Keratinocyte (primary cell): ENCODE measurements at regions not wholly inside any gene's neighbourhood (a gene's known extent, or its start where the extent isn't known, plus 50 kb on each side); places are given as distances from the start of the nearest gene placed in this dataset.

Experiments used
- DNase-seq: peaks from one replicate; pipeline ENCODE4 v3.0.0-alpha.2; 2011; ENCODE audit warnings: low read depth, missing footprints, low spot score
- FAIRE-seq: peaks from 2 replicates; lab custom pipeline; 2011; peaks lifted over from hg19 to GRCh38; lab: Jason Lieb, UNC
- H2AFZ ChIP-seq: 2 replicates; pipeline ENCODE4 v1.6.0; 2012; ENCODE audit warnings: low read length, control low read depth, inconsistent platforms; ENCODE audit not compliant: control insufficient read depth
- H3K27ac ChIP-seq: 2 replicates; pipeline ENCODE4 v1.5.1; 2011; ENCODE audit warnings: low read length; ENCODE audit not compliant: control insufficient read depth, insufficient read depth
- H3K27me3 ChIP-seq: 3 replicates; pipeline ENCODE4 v1.6.0; 2011; ENCODE audit warnings: low read length; ENCODE audit not compliant: control insufficient read depth, insufficient read depth; ENCODE audit errors: extremely low read depth
- H3K36me3 ChIP-seq, 2 experiments: 2 replicates in 1 of 2; 3 replicates in 1 of 2; pipeline ENCODE4 v1.5.1; 2011; ENCODE audit warnings: low read length in 2 of 2, mild to moderate bottlenecking in 1 of 2; ENCODE audit not compliant: control insufficient read depth in 2 of 2, insufficient read depth in 2 of 2; ENCODE audit errors: extremely low read depth in 1 of 2
- H3K4me1 ChIP-seq: 3 replicates; pipeline ENCODE4 v1.5.1; 2011; ENCODE audit warnings: low read length; ENCODE audit not compliant: control insufficient read depth, insufficient read depth; ENCODE audit errors: extremely low read depth
- H3K4me2 ChIP-seq: 3 replicates; pipeline ENCODE4 v1.6.0; 2011; ENCODE audit warnings: low read depth, low read length; ENCODE audit not compliant: control insufficient read depth, insufficient read depth; ENCODE audit errors: extremely low read depth
- H3K4me3 ChIP-seq, 3 experiments: fragments of 200-600 bp in 1 of 3; sonication (generic) in 1 of 3; 2 replicates in 2 of 3; 3 replicates in 1 of 3; pipeline ENCODE4 v1.5.1; 2011 to 2016; ENCODE audit warnings: low read length in 3 of 3, mild to moderate bottlenecking in 3 of 3, control low read depth in 2 of 3, inconsistent platforms in 1 of 3, low read depth in 1 of 3, mixed read lengths in 1 of 3, mixed run types in 1 of 3, moderate library complexity in 1 of 3; ENCODE audit not compliant: control insufficient read depth in 2 of 3, insufficient read depth in 2 of 3; ENCODE audit errors: extremely low read depth in 1 of 3
- H3K79me2 ChIP-seq: 2 replicates; pipeline ENCODE4 v1.6.0; 2012; ENCODE audit warnings: low read length; ENCODE audit not compliant: control insufficient read depth, insufficient read depth
- H3K9ac ChIP-seq: 3 replicates; pipeline ENCODE4 v1.6.0; 2011; ENCODE audit warnings: low read length; ENCODE audit not compliant: control insufficient read depth, insufficient read depth; ENCODE audit errors: extremely low read depth
- H3K9me1 ChIP-seq: 3 replicates; pipeline ENCODE4 v1.6.0; 2011; ENCODE audit warnings: low read length; ENCODE audit not compliant: control insufficient read depth, insufficient read depth; ENCODE audit errors: extremely low read depth
- H3K9me3 ChIP-seq: 2 replicates; pipeline ENCODE4 v1.5.1; 2012; ENCODE audit warnings: low read depth, low read length; ENCODE audit not compliant: control insufficient read depth
- H4K20me1 ChIP-seq: 3 replicates; pipeline ENCODE4 v1.6.0; 2011; ENCODE audit warnings: low read length; ENCODE audit not compliant: control insufficient read depth, insufficient read depth; ENCODE audit errors: extremely low read depth
- CTCF ChIP-seq, 3 experiments: IDR thresholded peaks in 1 of 3; conservative IDR thresholded peaks in 1 of 3; optimal IDR thresholded peaks in 1 of 3; 2 replicates in 2 of 3; 3 replicates in 1 of 3; pipeline versions ENCODE3 to v1.5.1; 2011; ENCODE audit warnings: low read length in 3 of 3, mild to moderate bottlenecking in 3 of 3, moderate library complexity in 2 of 3, control low read depth in 1 of 3, inconsistent platforms in 1 of 3; ENCODE audit not compliant: insufficient read depth in 2 of 3; ENCODE audit errors: extremely low read depth in 1 of 3
- EZH2 ChIP-seq: IDR thresholded peaks from one replicate; pipeline ENCODE4 v1.6.1; 2012; ENCODE audit warnings: inconsistent platforms, mild to moderate bottlenecking, low read length, moderate library complexity
- dilution Hi-C: fragments of 300-500 bp; cut with MboI; formaldehyde crosslinking; loops from one replicate; pipeline ENCODE4 v1.7.0; 2020; ENCODE audit warnings: low sequenced_read_pairs; ENCODE audit not compliant: extremely low pct_ligation_motif_present

- dilution Hi-C loops: no loop called here
- Histone ChIP-seq H2AFZ (no peak overlapping the region), H3K9me3 (peaks cover 3% of the 10 kb centered on the region), H4K20me1 (no peaks in the 10 kb centered on the region), H3K79me2 (no peaks in the 10 kb centered on the region), H3K27me3 (no peaks in the 10 kb centered on the region), H3K4me1 (no peaks in the 10 kb centered on the region), H3K36me3 (no peaks in the 10 kb centered on the region), H3K4me2 (no peak overlapping the region), H3K9me1 (no peaks in the 10 kb centered on the region), H3K4me3 (no peak overlapping the region), H3K9ac (no peak overlapping the region), H3K27ac (no peak overlapping the region)
- no peak for TF ChIP-seq CTCF (optimal IDR thresholded peaks at IDR 0.05 in 1 of 3, IDR thresholded peaks at IDR 0.05 in 1 of 3, conservative IDR thresholded peaks at IDR 0.05 in 1 of 3; ENCODE audit: extremely low read depth in 1 of 3, insufficient read depth in 2 of 3, low read length in 3 of 3)
- TF ChIP-seq EZH2: no peak
- FAIRE-seq: no peak
- DNase-seq: no peak
These were observed 56.0 kb upstream of the DSCAM start for GRCh38 chr21:40902993-40903392.

GRCh38 chr21:40905251-40905650, 58.3 kb upstream of the DSCAM start:
- Histone ChIP-seq H3K36me3 (no peaks in the 10 kb centered on the region), H3K9me1 (no peaks in the 10 kb centered on the region), H4K20me1 (no peaks in the 10 kb centered on the region), H3K27ac (no peak overlapping the region), H3K27me3 (no peaks in the 10 kb centered on the region), H3K79me2 (no peaks in the 10 kb centered on the region), H2AFZ (no peak overlapping the region), H3K4me3 (no peak overlapping the region), H3K4me1 (no peaks in the 10 kb centered on the region), H3K9ac (no peak overlapping the region), H3K4me2 (no peak overlapping the region), H3K9me3 (no peaks in the 10 kb centered on the region)
- DNase-seq (no peak), FAIRE-seq (no peak)
- TF ChIP-seq EZH2: no peak
- no peak for TF ChIP-seq CTCF (optimal IDR thresholded peaks at IDR 0.05 in 1 of 3, IDR thresholded peaks at IDR 0.05 in 1 of 3, conservative IDR thresholded peaks at IDR 0.05 in 1 of 3; ENCODE audit: extremely low read depth in 1 of 3, insufficient read depth in 2 of 3, low read length in 3 of 3)
- dilution Hi-C loops: no loop called here
